NB4 (cell line): ENCODE measurements at regions not wholly inside any gene's neighbourhood (a gene's known extent, or its start where the extent isn't known, plus 50 kb on each side); places are given as distances from the start of the nearest gene placed in this dataset.
"Not testable (repeated sequence)": the region's sequence is repeated elsewhere in the genome, so short reads cannot be mapped to it uniquely, and the experiment has no call there.

Source experiments
- DNase-seq: peaks from one replicate; pipeline ENCODE4 v3.0.0; 2010; ENCODE audit warnings: low read depth
- H3K4me3 ChIP-seq: one replicate; pipeline ENCODE4 v1.5.1; 2011; ENCODE audit warnings: mild to moderate bottlenecking, low read depth, low read length, moderate library complexity
- MYC ChIP-seq: IDR thresholded peaks from 2 replicates; pipeline ENCODE4 v1.6.1; 2011; ENCODE audit warnings: low read depth, low read length
- POLR2A ChIP-seq: IDR thresholded peaks from 2 replicates; pipeline ENCODE4 v1.6.1; 2011; ENCODE audit warnings: mild to moderate bottlenecking; ENCODE audit not compliant: insufficient read length; ENCODE audit errors: extremely low read depth
- TF ChIP-seq, protein P1 (sequence below): IDR thresholded peaks from one replicate; pipeline ENCODE4 v1.5.1; 2012; ENCODE audit warnings: low read depth, low read length
- TF ChIP-seq, protein P2 (sequence below): IDR thresholded peaks from 2 replicates; pipeline ENCODE4 v1.6.1; 2011; ENCODE audit warnings: low read depth, low read length

GRCh38 chr7:119643558-119643957 lies 629.4 kb upstream of the KCND2 start:
- DNase-seq: no peak
- H3K4me3 ChIP-seq: no peak overlapping the region
- TF ChIP-seq, protein P1, sequence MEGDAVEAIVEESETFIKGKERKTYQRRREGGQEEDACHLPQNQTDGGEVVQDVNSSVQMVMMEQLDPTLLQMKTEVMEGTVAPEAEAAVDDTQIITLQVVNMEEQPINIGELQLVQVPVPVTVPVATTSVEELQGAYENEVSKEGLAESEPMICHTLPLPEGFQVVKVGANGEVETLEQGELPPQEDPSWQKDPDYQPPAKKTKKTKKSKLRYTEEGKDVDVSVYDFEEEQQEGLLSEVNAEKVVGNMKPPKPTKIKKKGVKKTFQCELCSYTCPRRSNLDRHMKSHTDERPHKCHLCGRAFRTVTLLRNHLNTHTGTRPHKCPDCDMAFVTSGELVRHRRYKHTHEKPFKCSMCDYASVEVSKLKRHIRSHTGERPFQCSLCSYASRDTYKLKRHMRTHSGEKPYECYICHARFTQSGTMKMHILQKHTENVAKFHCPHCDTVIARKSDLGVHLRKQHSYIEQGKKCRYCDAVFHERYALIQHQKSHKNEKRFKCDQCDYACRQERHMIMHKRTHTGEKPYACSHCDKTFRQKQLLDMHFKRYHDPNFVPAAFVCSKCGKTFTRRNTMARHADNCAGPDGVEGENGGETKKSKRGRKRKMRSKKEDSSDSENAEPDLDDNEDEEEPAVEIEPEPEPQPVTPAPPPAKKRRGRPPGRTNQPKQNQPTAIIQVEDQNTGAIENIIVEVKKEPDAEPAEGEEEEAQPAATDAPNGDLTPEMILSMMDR: no peak
- TF ChIP-seq, protein P2, sequence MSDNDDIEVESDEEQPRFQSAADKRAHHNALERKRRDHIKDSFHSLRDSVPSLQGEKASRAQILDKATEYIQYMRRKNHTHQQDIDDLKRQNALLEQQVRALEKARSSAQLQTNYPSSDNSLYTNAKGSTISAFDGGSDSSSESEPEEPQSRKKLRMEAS: no peak
- TF ChIP-seq POLR2A (no peak), MYC (no peak)

- H3K4me3 ChIP-seq: no peak overlapping the region
- DNase-seq: no peak
- TF ChIP-seq, protein P1: no peak
- TF ChIP-seq, protein P2: no peak
- no peak for TF ChIP-seq POLR2A
- no peak for TF ChIP-seq MYC
These were observed 625.7 kb upstream of the KCND2 start for GRCh38 chr7:119647286-119647685.

DNA sequence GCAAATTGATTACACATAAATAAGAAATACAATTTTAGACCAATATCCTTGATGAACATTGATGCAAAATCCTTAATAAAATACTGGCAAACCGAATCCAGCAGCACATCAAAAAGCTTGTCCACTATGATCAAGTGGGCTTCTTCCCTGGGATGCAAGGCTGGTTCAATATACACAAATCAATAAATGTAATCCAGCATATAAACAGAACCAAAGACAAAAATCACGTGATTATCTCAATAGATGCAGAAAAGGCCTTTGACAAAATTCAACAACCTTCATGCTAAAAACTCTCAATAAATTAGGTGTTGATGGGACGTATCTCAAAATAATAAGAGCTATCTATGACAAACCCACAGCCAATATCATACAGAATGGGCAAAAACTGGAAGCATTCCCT lies 624.2 kb upstream of the KCND2 start:
- DNase-seq, H3K4me3 ChIP-seq: not testable (repeated sequence)

DNA sequence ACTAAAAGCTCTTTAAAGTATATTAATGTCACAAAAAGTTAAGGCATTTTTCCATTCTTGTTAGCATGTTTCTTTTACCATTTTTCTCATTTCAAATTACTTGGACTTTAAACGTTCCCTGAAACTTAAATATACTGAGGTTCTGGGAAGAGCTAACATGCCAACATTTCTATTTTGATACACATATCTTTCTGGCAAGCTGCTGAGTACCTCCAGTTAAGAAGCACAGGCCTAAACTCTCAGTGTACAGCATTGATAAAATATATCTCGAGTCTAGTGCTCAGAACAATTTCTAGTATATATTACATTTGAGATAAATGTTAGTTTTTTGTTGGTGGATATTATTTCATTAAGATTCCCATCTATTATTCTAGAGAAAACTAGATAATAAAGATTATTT lies 612.9 kb upstream of the KCND2 start:
- H3K4me3 ChIP-seq: no peak overlapping the region
- DNase-seq: no peak
- TF ChIP-seq, protein P1: no peak
- no peak for TF ChIP-seq POLR2A
- no peak for TF ChIP-seq MYC
- TF ChIP-seq, protein P2: no peak

- TF ChIP-seq MYC (no peak), POLR2A (no peak)
- TF ChIP-seq, protein P1: no peak
- TF ChIP-seq, protein P2: no peak
- no peak for DNase-seq
- no peak overlapping the region for H3K4me3 ChIP-seq
These were observed 608.4 kb upstream of the KCND2 start for GRCh38 chr7:119664601-119665000.

DNA sequence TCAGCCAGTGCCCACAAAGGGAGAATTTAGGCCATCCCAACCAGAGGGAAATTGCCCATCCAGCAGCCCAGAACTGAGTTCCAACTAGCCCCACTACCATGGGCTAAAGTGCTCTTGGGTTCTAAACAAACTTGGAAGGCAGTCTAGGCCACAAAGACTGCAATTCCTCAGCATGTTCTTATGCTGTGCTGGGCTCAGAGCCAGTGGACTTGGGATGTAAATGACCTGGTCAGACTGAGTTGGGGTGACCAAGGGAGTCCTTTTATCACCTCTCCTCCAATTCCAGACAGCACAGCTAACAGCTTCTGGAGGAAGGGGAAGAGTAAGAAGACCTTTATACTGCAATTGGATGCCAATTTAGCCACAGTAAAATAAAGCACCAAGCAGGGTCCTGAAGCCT lies 607.2 kb upstream of the KCND2 start:
- TF ChIP-seq POLR2A (no peak), MYC (no peak)
- TF ChIP-seq, protein P2: no peak
- TF ChIP-seq, protein P1: no peak

More for the DNA sequence above, 607.2 kb upstream of the KCND2 start:
- no peak overlapping the region for H3K4me3 ChIP-seq
- no peak for DNase-seq
